GM23338 (cell line): ENCODE measurements at regions not wholly inside any gene's neighbourhood (a gene's known extent, or its start where the extent isn't known, plus 50 kb on each side); places are given as distances from the start of the nearest gene placed in this dataset.

ENCODE experiments used
- ATAC-seq: fragments of 200-7000 bp; cut with Tn5 transposase; 3 replicates; pipeline ENCODE4 v1.9.1; 2020
- DNase-seq: peaks from one replicate; pipeline ENCODE4 v3.0.0-alpha.2; 2015; ENCODE audit warnings: low spot score
- H2AFZ ChIP-seq: fragments of 200-600 bp; sonication (generic); 2 replicates; pipeline ENCODE4 v1.8.0; 2016; ENCODE audit warnings: antibody characterized with exemption, mild to moderate bottlenecking, moderate library complexity
- H3F3A ChIP-seq: fragments of 200-600 bp; sonication (generic); replicated peaks from 2 replicates; pipeline ENCODE4 v1.8.0; 2017; ENCODE audit warnings: antibody characterized with exemption, mixed run types, low read depth
- H3K27ac ChIP-seq: fragments of 200-600 bp; sonication (generic); 2 replicates; pipeline ENCODE4 v1.6.1; 2016; ENCODE audit warnings: low read depth
- H3K27me3 ChIP-seq: fragments of 200-600 bp; sonication (generic); 2 replicates; pipeline ENCODE4 v1.8.0; 2016; ENCODE audit warnings: mild to moderate bottlenecking, mixed run types, moderate library complexity; ENCODE audit not compliant: insufficient read depth
- H3K36me3 ChIP-seq: fragments of 200-600 bp; sonication (generic); 2 replicates; pipeline ENCODE4 v1.8.0; 2016; ENCODE audit warnings: mild to moderate bottlenecking; ENCODE audit not compliant: insufficient read depth
- H3K4me1 ChIP-seq: fragments of 200-600 bp; sonication (generic); 2 replicates; pipeline ENCODE4 v1.8.0; 2016; ENCODE audit warnings: mild to moderate bottlenecking, moderate library complexity; ENCODE audit not compliant: insufficient read depth
- H3K4me2 ChIP-seq: fragments of 200-600 bp; sonication (generic); 2 replicates; pipeline ENCODE4 v1.7.1; 2017; ENCODE audit warnings: mixed run types
- H3K4me3 ChIP-seq: fragments of 200-600 bp; sonication (generic); 2 replicates; pipeline ENCODE4 v1.6.1; 2016; ENCODE audit warnings: mixed run types
- H3K79me2 ChIP-seq: fragments of 200-600 bp; sonication (generic); replicated peaks from 2 replicates; pipeline ENCODE4 v1.8.0; 2017; ENCODE audit warnings: mild to moderate bottlenecking; ENCODE audit not compliant: insufficient read depth
- H3K9me2 ChIP-seq: fragments of 200-600 bp; sonication (generic); 2 replicates; pipeline ENCODE4 v1.8.0; 2017; ENCODE audit not compliant: insufficient read depth
- H4K20me1 ChIP-seq: fragments of 200-600 bp; sonication (generic); replicated peaks from 2 replicates; pipeline ENCODE4 v1.8.0; 2017; ENCODE audit warnings: mild to moderate bottlenecking; ENCODE audit not compliant: insufficient read depth
- H3K27ac Mint-ChIP-seq: 2 replicates; pipeline ENCODE4 v1.8.0; 2020; ENCODE audit warnings: inconsistent platforms, mild to moderate bottlenecking, moderate library complexity, mixed read lengths
- H3K27me3 Mint-ChIP-seq: 3 replicates; pipeline ENCODE4 v1.8.0; 2022; ENCODE audit warnings: low read depth, mild to moderate bottlenecking, moderate library complexity, mixed read lengths, inconsistent platforms; ENCODE audit not compliant: insufficient read depth, poor library complexity
- H3K36me3 Mint-ChIP-seq: 3 replicates; pipeline ENCODE4 v1.8.0; 2021; ENCODE audit warnings: low read depth, mild to moderate bottlenecking, inconsistent platforms, moderate library complexity, mixed read lengths
- H3K4me1 Mint-ChIP-seq: 3 replicates; pipeline ENCODE4 v1.8.0; 2020; ENCODE audit warnings: mild to moderate bottlenecking, inconsistent platforms, mixed read lengths
- H3K4me3 Mint-ChIP-seq: 3 replicates; pipeline ENCODE4 v1.8.0; 2021; ENCODE audit warnings: moderate library complexity, mild to moderate bottlenecking, inconsistent platforms, mixed read lengths
- H3K9me3 Mint-ChIP-seq: 3 replicates; pipeline ENCODE4 v1.8.0; 2020; ENCODE audit warnings: moderate library complexity, mild to moderate bottlenecking, inconsistent platforms, mixed read lengths
- ETS1 ChIP-seq: IDR thresholded peaks from 2 replicates; pipeline ENCODE4 v1.6.1; 2016; ENCODE audit warnings: antibody characterized with exemption
- JUNB ChIP-seq: IDR thresholded peaks from one replicate; pipeline ENCODE4 v1.6.1; 2016; ENCODE audit warnings: antibody characterized with exemption; ENCODE audit not compliant: unreplicated experiment
- NANOG ChIP-seq: IDR thresholded peaks from 2 replicates; pipeline ENCODE4 v1.6.1; 2016; ENCODE audit warnings: antibody characterized with exemption, borderline replicate concordance
- REST ChIP-seq: IDR thresholded peaks from one replicate; pipeline ENCODE4 v1.6.1; 2018; ENCODE audit warnings: antibody characterized with exemption; ENCODE audit not compliant: unreplicated experiment
- ZNF462 ChIP-seq: fragments of 250-450 bp; sonication (Bioruptor Pico); IDR thresholded peaks from 2 replicates; pipeline ENCODE4 v1.5.0; 2020; ENCODE audit warnings: mild to moderate bottlenecking, moderate library complexity

- Mint-ChIP-seq H3K9me3 (peaks cover 28% of the 10 kb centered on the region), H3K4me1 (no peaks in the 10 kb centered on the region), H3K36me3 (peaks cover 18% of the 10 kb centered on the region; the same call in 2 of the 3 replicates), H3K27ac (no peak overlapping the region), H3K4me3 (no peak overlapping the region), H3K27me3 (no peaks in the 10 kb centered on the region)
- DNase-seq (no peak), ATAC-seq (no peak)
- no peaks in the 10 kb centered on the region for H3K4me1 ChIP-seq
- H3F3A ChIP-seq, result no peaks in the 10 kb centered on the region
- H2AFZ ChIP-seq, result no peak overlapping the region
- H4K20me1 ChIP-seq, result no peaks in the 10 kb centered on the region
- no peaks in the 10 kb centered on the region for H3K27me3 ChIP-seq
- H3K79me2 ChIP-seq, result no peaks in the 10 kb centered on the region
- H3K9me2 ChIP-seq, result peaks cover 8% of the 10 kb centered on the region; the same call in 1 of the 2 replicates
- H3K27ac ChIP-seq, result no peak overlapping the region
- no peak for TF ChIP-seq REST
- TF ChIP-seq NANOG, result no peak
- TF ChIP-seq ZNF462 (CRISPR knock-in tag), result no peak
- no peak for TF ChIP-seq ETS1
- TF ChIP-seq JUNB, result no peak
- H3K4me3 ChIP-seq, result no peak overlapping the region
- H3K36me3 ChIP-seq, result no peaks in the 10 kb centered on the region
- H3K4me2 ChIP-seq, result no peak overlapping the region
Measured at GRCh38 chr1:163761898-163762297, 440.1 kb downstream of the NUF2 start.
